ENCODE measurements at regions not wholly inside any gene's neighbourhood (a gene's known extent, or its start where the extent isn't known, plus 50 kb on each side); places are given as distances from the start of the nearest gene placed in this dataset.

- no peak for DNase-seq
Measured at GRCh38 chr12:45102818-45103217, 51.9 kb upstream of the DBX2 start.

- DNase-seq, result no peak
Measured at GRCh38 chr12:45105996-45106395, 55.1 kb upstream of the DBX2 start.

- no peak for DNase-seq
Measured at GRCh38 chr12:45112306-45112705, 61.4 kb upstream of the DBX2 start.

GRCh38 chr12:45121224-45121623 is 70.3 kb upstream of the DBX2 start:
- DNase-seq, result no peak

- DNase-seq, result peak; percentile 26
Measured at GRCh38 chr12:45122768-45123380, 72.0 kb upstream of the DBX2 start.

GRCh38 chr12:45124485-45125155 is 73.7 kb upstream of the DBX2 start:
- no peak for DNase-seq

GRCh38 chr12:45125997-45126396 is 75.1 kb upstream of the DBX2 start:
- no peak for DNase-seq

- DNase-seq, result no peak
Measured at GRCh38 chr12:45128637-45129036, 77.7 kb upstream of the DBX2 start.

GRCh38 chr12:45130881-45131281 is 80.0 kb upstream of the DBX2 start:
- peak; percentile 59 for DNase-seq

- DNase-seq, result no peak
Measured at GRCh38 chr12:45131506-45131905, 80.6 kb upstream of the DBX2 start.

- DNase-seq, result no peak
Measured at GRCh38 chr12:45138609-45139008, 77.3 kb upstream of the ANO6 start.

GRCh38 chr12:45148006-45148405 is 67.9 kb upstream of the ANO6 start:
- DNase-seq, result no peak

- no peak for DNase-seq
Measured at GRCh38 chr12:45148619-45149018, 67.3 kb upstream of the ANO6 start.

- DNase-seq, result no peak
Measured at GRCh38 chr12:45165284-45165683, 50.6 kb upstream of the ANO6 start.

GRCh38 chr12:45166056-45166455 is 49.8 kb upstream of the ANO6 start:
- DNase-seq, result no peak

All from kidney glomerular epithelial cell (primary cell).